ENCODE measurements at regions not wholly inside any gene's neighbourhood (a gene's known extent, or its start where the extent isn't known, plus 50 kb on each side); places are given as distances from the start of the nearest gene placed in this dataset.
A peak's percentile ranks its signal among the peaks of the same experiment; 100 is the strongest.
"Not testable (repeated sequence)": the region's sequence is repeated elsewhere in the genome, so short reads cannot be mapped to it uniquely, and the experiment has no call there.

- peaks cover 37% of the 10 kb centered on the region for H3K4me1 Mint-ChIP-seq (ENCODE audit: low read depth)
- H3K36me3 Mint-ChIP-seq; intact Hi-C loops (cut with micrococcal nuclease); H3K4me3 Mint-ChIP-seq; H3K27me3 Mint-ChIP-seq; DNase-seq; CTCF ChIA-PET; H3K9me3 Mint-ChIP-seq; H3K27ac Mint-ChIP-seq: not testable (repeated sequence)
- POLR2A ChIA-PET: interaction anchor here (0.6 kb wide), 1 partner anchor 18 kb away, joined by 3 read pairs; no protein-coding TSS in a partner anchor
Measured at GRCh38 chr2:234389661-234390060, 107.2 kb downstream of the ARL4C start.

DNA sequence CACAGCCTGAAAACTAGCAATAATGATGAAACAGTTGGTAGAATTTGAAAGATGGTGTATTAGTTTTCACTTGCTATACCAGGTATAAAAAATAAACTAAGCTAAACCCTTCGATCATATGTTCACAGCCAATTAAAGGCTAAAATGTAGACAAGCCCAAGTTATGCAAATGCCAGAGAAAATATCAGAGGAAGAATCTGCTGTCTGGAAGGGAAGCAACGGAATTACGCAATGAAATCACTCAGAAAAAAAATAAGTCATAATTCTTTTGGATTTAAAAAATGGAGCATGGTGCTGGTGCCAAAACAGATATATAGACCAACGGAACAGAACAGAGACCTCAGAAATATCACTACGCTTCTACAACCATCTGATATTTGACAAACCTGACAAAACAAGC lies 108.3 kb downstream of the ARL4C start:
- intact Hi-C loops (cut with micrococcal nuclease): no loop called here
- Mint-ChIP-seq H3K4me1 (ENCODE audit: low read depth) (peaks cover 26% of the 10 kb centered on the region), H3K27me3 (no peaks in the 10 kb centered on the region), H3K36me3 (no peaks in the 10 kb centered on the region), H3K4me3 (no peak overlapping the region), H3K27ac (no peak overlapping the region), H3K9me3 (peaks cover 2% of the 10 kb centered on the region)
- ChIA-PET CTCF (no interaction called here), POLR2A (no interaction called here)
- DNase-seq: no peak

DNA sequence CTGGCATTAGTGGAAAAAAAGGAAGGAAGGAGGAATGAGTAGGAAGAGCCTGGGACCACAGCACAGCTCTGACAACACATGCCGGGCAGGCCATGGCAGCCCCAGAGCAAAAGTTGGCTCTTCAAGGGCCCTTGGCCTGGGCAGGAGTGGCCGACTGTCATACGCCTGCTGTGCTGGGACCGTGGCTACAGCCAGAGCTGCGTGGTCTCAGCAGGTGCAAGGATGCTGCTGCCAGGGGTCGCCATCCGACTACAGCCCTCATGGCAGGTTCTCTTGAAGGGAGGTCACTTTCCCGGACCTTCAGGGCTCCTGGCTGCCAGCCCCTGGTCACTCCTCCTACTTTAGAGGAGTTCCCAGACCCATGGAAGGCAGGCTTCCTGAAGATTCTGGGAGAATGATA lies 109.9 kb downstream of the ARL4C start:
- intact Hi-C loops (cut with micrococcal nuclease): no loop called here
- Mint-ChIP-seq H3K27ac (no peak overlapping the region), H3K9me3 (peaks cover 2% of the 10 kb centered on the region), H3K4me1 (ENCODE audit: low read depth) (peaks cover 11% of the 10 kb centered on the region), H3K4me3 (no peak overlapping the region), H3K27me3 (no peaks in the 10 kb centered on the region), H3K36me3 (no peaks in the 10 kb centered on the region)
- POLR2A ChIA-PET: no interaction called here
- DNase-seq: no peak
- CTCF ChIA-PET: no interaction called here

DNA sequence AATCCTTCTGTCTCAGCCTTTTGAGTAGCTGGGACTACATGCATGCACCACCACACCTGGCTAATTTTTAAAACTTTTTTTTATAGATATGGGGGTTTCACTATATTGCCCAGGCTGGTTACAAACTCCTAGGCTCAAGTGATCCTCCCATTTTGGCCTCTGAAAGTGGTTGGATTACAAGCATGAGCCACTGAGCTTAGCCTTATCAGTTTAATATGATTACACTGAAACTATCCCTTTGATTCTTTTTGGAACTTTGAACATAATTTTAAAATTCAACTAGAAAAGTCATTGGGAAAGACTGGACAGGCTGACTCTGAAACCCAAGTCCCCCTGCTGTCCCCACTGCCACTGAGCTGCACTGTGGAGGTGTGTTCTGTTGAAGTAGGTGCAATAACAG lies 114.8 kb downstream of the ARL4C start:
- POLR2A ChIA-PET: no interaction called here
- no peaks in the 10 kb centered on the region for H3K4me1 Mint-ChIP-seq (ENCODE audit: low read depth)
- intact Hi-C loops (cut with micrococcal nuclease): no loop called here

GRCh38 chr2:234378958-234379357 lies 117.9 kb downstream of the ARL4C start:
- Mint-ChIP-seq H3K27ac (peak overlapping the region; percentile 25), H3K4me1 (ENCODE audit: low read depth) (peaks cover 14% of the 10 kb centered on the region)
- CTCF ChIA-PET: interaction anchor here (0.6 kb wide), 1 partner anchor 52 kb away, joined by 3 read pairs; no protein-coding TSS in a partner anchor
- H3K36me3 Mint-ChIP-seq; H3K27me3 Mint-ChIP-seq; H3K9me3 Mint-ChIP-seq; POLR2A ChIA-PET; DNase-seq; intact Hi-C loops (cut with micrococcal nuclease); H3K4me3 Mint-ChIP-seq: not testable (repeated sequence)

More for the DNA sequence above, 114.8 kb downstream of the ARL4C start:
- Mint-ChIP-seq H3K27ac (no peak overlapping the region), H3K4me3 (no peak overlapping the region), H3K36me3 (no peaks in the 10 kb centered on the region), H3K9me3 (no peaks in the 10 kb centered on the region), H3K27me3 (no peaks in the 10 kb centered on the region)
- no peak for DNase-seq
- CTCF ChIA-PET: no interaction called here

- CTCF ChIA-PET: interaction anchor here (0.6 kb wide), 1 partner anchor 52 kb away, joined by 3 read pairs; no protein-coding TSS in a partner anchor
- POLR2A ChIA-PET: no interaction called here
- Mint-ChIP-seq H3K27me3 (no peaks in the 10 kb centered on the region), H3K27ac (no peak overlapping the region), H3K4me1 (ENCODE audit: low read depth) (peaks cover 19% of the 10 kb centered on the region), H3K4me3 (no peak overlapping the region), H3K36me3 (no peaks in the 10 kb centered on the region), H3K9me3 (no peaks in the 10 kb centered on the region)
- intact Hi-C loops (cut with micrococcal nuclease): no loop called here
- DNase-seq: no peak
Measured at GRCh38 chr2:234378440-234378839, 118.4 kb downstream of the ARL4C start.

DNA sequence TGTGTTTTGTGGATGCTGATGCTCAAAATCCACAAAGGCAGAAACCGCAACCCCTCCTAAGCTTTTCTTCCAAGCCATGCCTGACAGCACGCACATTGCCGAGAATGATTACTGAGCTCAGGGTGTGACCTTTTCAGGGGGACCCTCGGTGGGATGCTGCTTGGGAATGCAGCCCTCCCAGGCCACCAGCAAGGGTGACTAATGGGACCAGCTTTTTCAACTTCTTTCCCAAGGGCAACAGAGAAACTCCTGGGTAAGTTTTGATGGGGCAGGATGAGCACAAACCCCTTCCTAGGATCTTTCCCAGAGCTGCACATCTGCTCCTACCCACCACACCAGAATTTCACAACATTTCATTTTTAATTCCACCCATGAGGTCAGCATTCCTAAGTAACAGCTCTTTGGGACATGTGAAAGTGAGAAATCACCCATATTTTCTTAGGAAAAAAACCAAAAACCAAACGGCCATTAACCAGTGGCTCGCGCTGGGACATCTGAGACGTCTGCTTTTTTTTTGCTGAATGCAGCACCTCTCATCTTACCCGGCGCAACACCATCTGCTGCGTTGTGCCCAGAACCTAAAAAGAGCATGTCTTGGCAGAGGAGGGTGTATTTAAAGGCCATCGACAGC lies 119.0 kb downstream of the ARL4C start:
- Mint-ChIP-seq H3K27ac (no peak overlapping the region), H3K9me3 (no peaks in the 10 kb centered on the region), H3K36me3 (no peaks in the 10 kb centered on the region), H3K4me1 (ENCODE audit: low read depth) (peaks cover 25% of the 10 kb centered on the region), H3K4me3 (no peak overlapping the region), H3K27me3 (no peaks in the 10 kb centered on the region)
- intact Hi-C loops (cut with micrococcal nuclease): no loop called here
- ChIA-PET POLR2A (no interaction called here), CTCF (interaction anchor here (0.6 to 1.0 kb wide), 3 partner anchors 37 to 241 kb away, joined by 3 to 7 read pairs (median 3); no protein-coding TSS in a partner anchor)
- no peak for DNase-seq

DNA sequence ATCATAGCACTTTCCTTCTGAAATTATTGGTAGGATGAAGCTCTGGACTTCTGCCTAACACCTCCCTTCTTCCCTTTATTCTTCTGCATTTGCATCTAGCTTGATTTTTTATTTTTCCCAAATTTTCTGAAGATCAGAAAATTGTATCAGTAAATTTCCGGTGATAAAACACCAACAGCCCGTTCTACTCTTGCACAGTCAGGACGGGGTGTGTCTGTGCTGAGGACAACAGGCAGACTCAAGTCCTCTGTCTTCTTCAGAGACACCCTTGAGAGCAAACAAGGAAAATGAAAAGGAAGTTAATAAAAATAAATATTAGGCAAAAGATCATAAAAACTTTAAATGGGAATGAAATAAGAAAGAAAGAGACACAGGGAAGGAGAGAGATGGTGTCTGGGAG lies 120.7 kb downstream of the ARL4C start:
- Mint-ChIP-seq H3K9me3 (no peaks in the 10 kb centered on the region), H3K27ac (no peak overlapping the region), H3K4me3 (no peak overlapping the region), H3K4me1 (ENCODE audit: low read depth) (peaks cover 41% of the 10 kb centered on the region), H3K36me3 (no peaks in the 10 kb centered on the region), H3K27me3 (no peaks in the 10 kb centered on the region)
- no peak for DNase-seq
- intact Hi-C loops (cut with micrococcal nuclease): no loop called here
- ChIA-PET POLR2A (no interaction called here), CTCF (interaction anchor here (1.6 kb wide), 1 partner anchor 124 kb away, joined by 3 read pairs; no protein-coding TSS in a partner anchor)

- POLR2A ChIA-PET: no interaction called here
- no peaks in the 10 kb centered on the region for H3K9me3 Mint-ChIP-seq
- no peak overlapping the region for H3K4me3 Mint-ChIP-seq
- H3K27ac Mint-ChIP-seq: no peak overlapping the region
- H3K4me1 Mint-ChIP-seq (ENCODE audit: low read depth): peaks cover 48% of the 10 kb centered on the region
- intact Hi-C loops (cut with micrococcal nuclease): no loop called here
- no peak for DNase-seq
- no peaks in the 10 kb centered on the region for H3K36me3 Mint-ChIP-seq
- CTCF ChIA-PET: interaction anchor here (1.6 kb wide), 1 partner anchor 125 kb away, joined by 3 read pairs; no protein-coding TSS in a partner anchor
- H3K27me3 Mint-ChIP-seq: no peaks in the 10 kb centered on the region
Measured at GRCh38 chr2:234375176-234375880, 121.6 kb downstream of the ARL4C start.

DNA sequence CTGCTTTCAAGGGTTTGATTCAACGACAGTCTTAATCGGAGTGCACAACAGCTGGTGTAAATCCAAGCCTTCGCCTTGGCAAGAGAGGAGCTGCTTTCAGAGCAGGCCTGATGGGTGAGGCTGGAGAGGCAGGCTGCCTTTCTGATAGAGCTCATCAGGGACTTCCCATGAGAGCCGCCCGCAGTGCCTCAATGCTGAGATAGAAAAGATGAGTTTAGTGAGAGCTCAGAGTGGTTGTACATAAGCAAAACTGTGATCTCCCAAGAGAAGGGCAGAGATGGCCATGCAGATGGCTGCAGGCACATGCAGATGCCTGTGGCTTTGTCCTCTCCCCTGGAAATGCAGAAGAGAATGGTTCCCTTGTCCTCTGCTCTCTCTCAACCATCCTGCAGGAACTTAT lies 122.1 kb downstream of the ARL4C start:
- H3K4me1 Mint-ChIP-seq (ENCODE audit: low read depth): peaks cover 54% of the 10 kb centered on the region
- intact Hi-C loops (cut with micrococcal nuclease): loop anchor here (5.0 kb wide), 1 partner anchor 108 kb away; no protein-coding TSS in a partner anchor
- no peaks in the 10 kb centered on the region for H3K36me3 Mint-ChIP-seq
- H3K4me3 Mint-ChIP-seq: no peak overlapping the region
- H3K27ac Mint-ChIP-seq: no peak overlapping the region
- no peak for DNase-seq
- H3K27me3 Mint-ChIP-seq: no peaks in the 10 kb centered on the region
- H3K9me3 Mint-ChIP-seq: no peaks in the 10 kb centered on the region
- ChIA-PET CTCF (interaction anchor here (0.7 to 3.2 kb wide), 3 partner anchors 85 to 239 kb away, joined by 3 to 18 read pairs (median 4); no protein-coding TSS in a partner anchor), POLR2A (no interaction called here)

GRCh38 chr2:234374150-234374508 lies 122.8 kb downstream of the ARL4C start:
- DNase-seq: no peak
- Mint-ChIP-seq H3K9me3 (no peaks in the 10 kb centered on the region), H3K4me3 (no peak overlapping the region), H3K27me3 (no peaks in the 10 kb centered on the region), H3K27ac (no peak overlapping the region), H3K4me1 (ENCODE audit: low read depth) (peaks cover 59% of the 10 kb centered on the region), H3K36me3 (no peaks in the 10 kb centered on the region)
- ChIA-PET CTCF (interaction anchor here (0.7 to 3.2 kb wide), 2 partner anchors 84 to 239 kb away, joined by 4 to 18 read pairs; no protein-coding TSS in a partner anchor), POLR2A (no interaction called here)
- intact Hi-C loops (cut with micrococcal nuclease): loop anchor here (5.0 kb wide), 1 partner anchor 108 kb away; no protein-coding TSS in a partner anchor

- peaks cover 64% of the 10 kb centered on the region for H3K4me1 Mint-ChIP-seq (ENCODE audit: low read depth)
- H3K4me3 Mint-ChIP-seq: peak overlapping the region; percentile 9
- H3K9me3 Mint-ChIP-seq: no peaks in the 10 kb centered on the region
- H3K27me3 Mint-ChIP-seq: no peaks in the 10 kb centered on the region
- ChIA-PET CTCF (interaction anchor here (0.7 to 3.2 kb wide), 4 partner anchors 48 to 110 kb away, joined by 3 to 18 read pairs (median 4); no protein-coding TSS in a partner anchor), POLR2A (interaction anchor here (0.7 kb wide), 2 partner anchors 18 to 122 kb away, joined by 3 to 6 read pairs; no protein-coding TSS in a partner anchor)
- DNase-seq: no peak
- H3K27ac Mint-ChIP-seq: peak overlapping the region; percentile 42
- no peaks in the 10 kb centered on the region for H3K36me3 Mint-ChIP-seq
- intact Hi-C loops (cut with micrococcal nuclease): loop anchor here (5.0 kb wide), 1 partner anchor 109 kb away; no protein-coding TSS in a partner anchor
Measured at GRCh38 chr2:234373481-234374149, 123.3 kb downstream of the ARL4C start.

All from activated CD4-positive, alpha-beta memory T cell treated with anti-CD3 and anti-CD28 coated beads for 36 hours (primary cell).